Hepatocyte (in vitro differentiated cells): ENCODE measurements at regions not wholly inside any gene's neighbourhood (a gene's known extent, or its start where the extent isn't known, plus 50 kb on each side); places are given as distances from the start of the nearest gene placed in this dataset.
A peak's percentile ranks its signal among the peaks of the same experiment; 100 is the strongest.

ENCODE experiments used
- DNase-seq: peaks from one replicate; pipeline ENCODE4 v3.0.0-alpha.2; 2016; ENCODE audit warnings: low spot score
- H2AFZ ChIP-seq: fragments of 200-600 bp; sonication (generic); 2 replicates; pipeline ENCODE4 v1.6.0; 2016; ENCODE audit warnings: antibody characterized with exemption, mild to moderate bottlenecking
- H3K27ac ChIP-seq: fragments of 200-600 bp; sonication (generic); 2 replicates; pipeline ENCODE4 v1.5.1; 2016; ENCODE audit warnings: mild to moderate bottlenecking
- H3K27me3 ChIP-seq: fragments of 200-600 bp; sonication (generic); 2 replicates; pipeline ENCODE4 v1.6.1; 2016
- H3K36me3 ChIP-seq: fragments of 200-600 bp; sonication (generic); replicated peaks from 2 replicates; pipeline ENCODE4 v1.5.1; 2016; ENCODE audit warnings: low read depth; ENCODE audit not compliant: insufficient read depth
- H3K4me1 ChIP-seq: fragments of 200-600 bp; sonication (generic); 2 replicates; pipeline ENCODE4 v1.5.1; 2016; ENCODE audit warnings: mild to moderate bottlenecking, moderate library complexity; ENCODE audit not compliant: insufficient read depth
- H3K4me2 ChIP-seq: fragments of 200-600 bp; sonication (generic); 2 replicates; pipeline ENCODE4 v1.6.0; 2016
- H3K4me3 ChIP-seq: fragments of 200-600 bp; sonication (generic); 2 replicates; pipeline ENCODE4 v1.5.1; 2016; ENCODE audit warnings: mild to moderate bottlenecking
- H3K79me2 ChIP-seq: fragments of 200-600 bp; sonication (generic); 2 replicates; pipeline ENCODE4 v1.6.0; 2017; ENCODE audit warnings: mild to moderate bottlenecking
- H3K9me2 ChIP-seq: fragments of 200-600 bp; sonication (generic); replicated peaks from 2 replicates; pipeline ENCODE4 v1.6.0; 2017; ENCODE audit warnings: mild to moderate bottlenecking; ENCODE audit not compliant: insufficient read depth
- H3K9me3 ChIP-seq: fragments of 200-600 bp; sonication (generic); 2 replicates; pipeline ENCODE4 v1.5.1; 2016; ENCODE audit warnings: low read depth, mild to moderate bottlenecking
- H4K20me1 ChIP-seq: fragments of 200-600 bp; sonication (generic); 2 replicates; pipeline ENCODE4 v1.6.0; 2016; ENCODE audit warnings: mild to moderate bottlenecking; ENCODE audit not compliant: insufficient read depth, poor library complexity, severe bottlenecking
- EZH2 ChIP-seq: fragments of 200-600 bp; sonication (generic); IDR thresholded peaks from 2 replicates; pipeline ENCODE4 v1.6.1; 2016; ENCODE audit warnings: antibody characterized with exemption, mild to moderate bottlenecking, borderline replicate concordance
- EZH2phosphoT487 ChIP-seq: fragments of 200-600 bp; sonication (generic); IDR thresholded peaks from one replicate; pipeline ENCODE4 v1.6.1; 2018; ENCODE audit warnings: antibody characterized with exemption, mild to moderate bottlenecking, low read depth, moderate library complexity; ENCODE audit not compliant: unreplicated experiment, severe bottlenecking
- WGBS: methylation state at CpG from one replicate; pipeline ENCODE4 v1.1.6; 2016; ENCODE audit warnings: low lambda C conversion rate; ENCODE audit errors: missing lambda C conversion rate; 5-methylcytosine and 5-hydroxymethylcytosine counted together
- TF ChIP-seq, protein P1 (sequence below): fragments of 200-600 bp; sonication (generic); IDR thresholded peaks from 2 replicates; pipeline ENCODE4 v1.5.1; 2016; ENCODE audit warnings: antibody characterized with exemption, mild to moderate bottlenecking; ENCODE audit not compliant: poor library complexity

- Histone ChIP-seq H3K27me3 (no peaks in the 10 kb centered on the region), H3K9me2 (no peaks in the 10 kb centered on the region), H3K4me1 (no peaks in the 10 kb centered on the region), H3K36me3 (no peaks in the 10 kb centered on the region), H3K9me3 (no peaks in the 10 kb centered on the region), H3K79me2 (no peaks in the 10 kb centered on the region), H3K4me2 (no peak overlapping the region), H2AFZ (no peak overlapping the region), H4K20me1 (no peaks in the 10 kb centered on the region), H3K4me3 (no peak overlapping the region), H3K27ac (no peak overlapping the region)
- TF ChIP-seq EZH2 (no peak), EZH2phosphoT487 (no peak)
- TF ChIP-seq, protein P1, sequence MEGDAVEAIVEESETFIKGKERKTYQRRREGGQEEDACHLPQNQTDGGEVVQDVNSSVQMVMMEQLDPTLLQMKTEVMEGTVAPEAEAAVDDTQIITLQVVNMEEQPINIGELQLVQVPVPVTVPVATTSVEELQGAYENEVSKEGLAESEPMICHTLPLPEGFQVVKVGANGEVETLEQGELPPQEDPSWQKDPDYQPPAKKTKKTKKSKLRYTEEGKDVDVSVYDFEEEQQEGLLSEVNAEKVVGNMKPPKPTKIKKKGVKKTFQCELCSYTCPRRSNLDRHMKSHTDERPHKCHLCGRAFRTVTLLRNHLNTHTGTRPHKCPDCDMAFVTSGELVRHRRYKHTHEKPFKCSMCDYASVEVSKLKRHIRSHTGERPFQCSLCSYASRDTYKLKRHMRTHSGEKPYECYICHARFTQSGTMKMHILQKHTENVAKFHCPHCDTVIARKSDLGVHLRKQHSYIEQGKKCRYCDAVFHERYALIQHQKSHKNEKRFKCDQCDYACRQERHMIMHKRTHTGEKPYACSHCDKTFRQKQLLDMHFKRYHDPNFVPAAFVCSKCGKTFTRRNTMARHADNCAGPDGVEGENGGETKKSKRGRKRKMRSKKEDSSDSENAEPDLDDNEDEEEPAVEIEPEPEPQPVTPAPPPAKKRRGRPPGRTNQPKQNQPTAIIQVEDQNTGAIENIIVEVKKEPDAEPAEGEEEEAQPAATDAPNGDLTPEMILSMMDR, result peak; percentile 47
- DNase-seq, result peak; percentile 28
- WGBS, result 64% methylated on average over 4 of the region's 4 CpGs
These were observed 91.5 kb upstream of the SASH1 start for GRCh38 chr6:148250975-148251685.

- no peak overlapping the region for H2AFZ ChIP-seq
- H3K4me2 ChIP-seq, result no peak overlapping the region
- H3K4me1 ChIP-seq, result no peaks in the 10 kb centered on the region
- H3K4me3 ChIP-seq, result no peak overlapping the region
- no peaks in the 10 kb centered on the region for H3K9me2 ChIP-seq
- no peak overlapping the region for H3K27ac ChIP-seq
- H4K20me1 ChIP-seq, result no peaks in the 10 kb centered on the region
- no peaks in the 10 kb centered on the region for H3K79me2 ChIP-seq
- TF ChIP-seq EZH2 (no peak), EZH2phosphoT487 (no peak)
- TF ChIP-seq, protein P1, result no peak
- DNase-seq, result no peak
- WGBS, result 84% methylated on average over 7 of the region's 7 CpGs
- H3K9me3 ChIP-seq, result no peaks in the 10 kb centered on the region
- no peaks in the 10 kb centered on the region for H3K27me3 ChIP-seq
- no peaks in the 10 kb centered on the region for H3K36me3 ChIP-seq
These were observed 90.7 kb upstream of the SASH1 start for GRCh38 chr6:148251891-148252290.

DNA sequence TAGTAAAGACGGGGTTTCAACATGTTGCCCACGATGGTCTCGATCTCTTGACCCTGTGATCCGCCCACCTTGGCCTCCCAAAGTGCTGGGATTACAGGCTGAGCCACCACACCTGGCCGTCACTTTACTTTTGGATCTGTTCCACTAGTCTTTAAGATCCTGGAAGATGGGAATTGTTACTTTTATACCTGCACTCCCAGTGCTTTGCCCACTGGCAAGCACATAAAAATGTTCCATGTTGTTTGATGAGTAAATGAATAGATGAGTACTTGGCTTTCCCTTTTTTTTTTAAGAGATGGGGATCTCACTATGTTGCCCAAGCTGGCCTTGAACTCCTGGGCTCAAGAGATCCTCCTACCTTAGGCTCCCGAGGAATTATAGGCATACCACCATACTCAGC, 84.8 kb upstream of the SASH1 start:
- 91% methylated on average over 6 of the region's 6 CpGs for WGBS

More for the DNA sequence above, 84.8 kb upstream of the SASH1 start:
- no peaks in the 10 kb centered on the region for H3K4me1 ChIP-seq
- no peaks in the 10 kb centered on the region for H3K9me2 ChIP-seq
- no peaks in the 10 kb centered on the region for H3K9me3 ChIP-seq
- no peak for DNase-seq
- H3K4me3 ChIP-seq, result no peak overlapping the region
- no peak overlapping the region for H3K27ac ChIP-seq
- no peak for TF ChIP-seq EZH2phosphoT487
- TF ChIP-seq EZH2, result no peak
- TF ChIP-seq, protein P1, result no peak
- no peaks in the 10 kb centered on the region for H3K79me2 ChIP-seq
- H4K20me1 ChIP-seq, result no peaks in the 10 kb centered on the region
- no peak overlapping the region for H2AFZ ChIP-seq
- no peaks in the 10 kb centered on the region for H3K36me3 ChIP-seq
- H3K27me3 ChIP-seq, result no peaks in the 10 kb centered on the region
- H3K4me2 ChIP-seq, result no peak overlapping the region
